ENCODE measurements at regions not wholly inside any gene's neighbourhood (a gene's known extent, or its start where the extent isn't known, plus 50 kb on each side); places are given as distances from the start of the nearest gene placed in this dataset.

DNA sequence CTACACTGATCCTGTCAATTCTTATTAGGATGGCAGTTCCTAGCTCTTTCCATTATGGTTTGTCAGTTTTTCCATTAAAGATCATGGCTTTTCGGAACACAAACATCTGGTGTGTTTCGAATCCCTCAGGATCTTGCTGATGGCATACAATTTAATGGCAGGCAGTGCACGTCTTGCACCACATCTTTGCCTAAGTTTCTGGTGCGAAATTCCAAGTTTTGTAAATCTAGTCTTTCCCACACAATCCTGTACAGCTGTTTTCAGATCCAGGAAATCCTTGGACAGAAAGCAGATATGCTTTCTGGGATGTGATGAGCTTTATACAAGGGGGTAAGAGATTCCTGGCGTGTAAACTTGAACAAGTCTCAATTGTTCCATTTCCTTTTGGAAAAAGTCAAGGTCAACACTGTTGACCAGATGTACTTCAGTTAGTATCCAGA is 224.3 kb upstream of the PHYHIPL start:
- TF ChIP-seq, protein P1, sequence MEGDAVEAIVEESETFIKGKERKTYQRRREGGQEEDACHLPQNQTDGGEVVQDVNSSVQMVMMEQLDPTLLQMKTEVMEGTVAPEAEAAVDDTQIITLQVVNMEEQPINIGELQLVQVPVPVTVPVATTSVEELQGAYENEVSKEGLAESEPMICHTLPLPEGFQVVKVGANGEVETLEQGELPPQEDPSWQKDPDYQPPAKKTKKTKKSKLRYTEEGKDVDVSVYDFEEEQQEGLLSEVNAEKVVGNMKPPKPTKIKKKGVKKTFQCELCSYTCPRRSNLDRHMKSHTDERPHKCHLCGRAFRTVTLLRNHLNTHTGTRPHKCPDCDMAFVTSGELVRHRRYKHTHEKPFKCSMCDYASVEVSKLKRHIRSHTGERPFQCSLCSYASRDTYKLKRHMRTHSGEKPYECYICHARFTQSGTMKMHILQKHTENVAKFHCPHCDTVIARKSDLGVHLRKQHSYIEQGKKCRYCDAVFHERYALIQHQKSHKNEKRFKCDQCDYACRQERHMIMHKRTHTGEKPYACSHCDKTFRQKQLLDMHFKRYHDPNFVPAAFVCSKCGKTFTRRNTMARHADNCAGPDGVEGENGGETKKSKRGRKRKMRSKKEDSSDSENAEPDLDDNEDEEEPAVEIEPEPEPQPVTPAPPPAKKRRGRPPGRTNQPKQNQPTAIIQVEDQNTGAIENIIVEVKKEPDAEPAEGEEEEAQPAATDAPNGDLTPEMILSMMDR (IDR thresholded peaks at IDR 0.05), result no peak
- TF ChIP-seq, protein P2, sequence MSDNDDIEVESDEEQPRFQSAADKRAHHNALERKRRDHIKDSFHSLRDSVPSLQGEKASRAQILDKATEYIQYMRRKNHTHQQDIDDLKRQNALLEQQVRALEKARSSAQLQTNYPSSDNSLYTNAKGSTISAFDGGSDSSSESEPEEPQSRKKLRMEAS (CRISPR knock-in tag; IDR thresholded peaks at IDR 0.05), result no peak
- TF ChIP-seq, protein P3, sequence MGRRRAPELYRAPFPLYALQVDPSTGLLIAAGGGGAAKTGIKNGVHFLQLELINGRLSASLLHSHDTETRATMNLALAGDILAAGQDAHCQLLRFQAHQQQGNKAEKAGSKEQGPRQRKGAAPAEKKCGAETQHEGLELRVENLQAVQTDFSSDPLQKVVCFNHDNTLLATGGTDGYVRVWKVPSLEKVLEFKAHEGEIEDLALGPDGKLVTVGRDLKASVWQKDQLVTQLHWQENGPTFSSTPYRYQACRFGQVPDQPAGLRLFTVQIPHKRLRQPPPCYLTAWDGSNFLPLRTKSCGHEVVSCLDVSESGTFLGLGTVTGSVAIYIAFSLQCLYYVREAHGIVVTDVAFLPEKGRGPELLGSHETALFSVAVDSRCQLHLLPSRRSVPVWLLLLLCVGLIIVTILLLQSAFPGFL (CRISPR knock-in tag; IDR thresholded peaks at IDR 0.05; ENCODE audit: borderline replicate concordance), result no peak
- TF ChIP-seq NR2C2 (CRISPR knock-in tag; IDR thresholded peaks at IDR 0.05) (no peak), TEAD4 (CRISPR knock-in tag; IDR thresholded peaks at IDR 0.05) (no peak), TEAD1 (CRISPR knock-in tag; IDR thresholded peaks at IDR 0.05) (no peak), NFATC4 (CRISPR knock-in tag; IDR thresholded peaks at IDR 0.05) (no peak), NFE2L1 (CRISPR knock-in tag; IDR thresholded peaks at IDR 0.05) (no peak), CREM (CRISPR knock-in tag; IDR thresholded peaks at IDR 0.05) (no peak), ESRRA (CRISPR knock-in tag; IDR thresholded peaks at IDR 0.05; ENCODE audit: borderline replicate concordance) (no peak), ZNF138 (CRISPR knock-in tag; conservative IDR thresholded peaks at IDR 0.05) (no peak)
- TF ChIP-seq, protein P4, sequence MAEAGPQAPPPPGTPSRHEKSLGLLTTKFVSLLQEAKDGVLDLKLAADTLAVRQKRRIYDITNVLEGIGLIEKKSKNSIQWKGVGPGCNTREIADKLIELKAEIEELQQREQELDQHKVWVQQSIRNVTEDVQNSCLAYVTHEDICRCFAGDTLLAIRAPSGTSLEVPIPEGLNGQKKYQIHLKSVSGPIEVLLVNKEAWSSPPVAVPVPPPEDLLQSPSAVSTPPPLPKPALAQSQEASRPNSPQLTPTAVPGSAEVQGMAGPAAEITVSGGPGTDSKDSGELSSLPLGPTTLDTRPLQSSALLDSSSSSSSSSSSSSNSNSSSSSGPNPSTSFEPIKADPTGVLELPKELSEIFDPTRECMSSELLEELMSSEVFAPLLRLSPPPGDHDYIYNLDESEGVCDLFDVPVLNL (CRISPR knock-in tag; IDR thresholded peaks at IDR 0.05; ENCODE audit: borderline replicate concordance, low read depth), result no peak
- TF ChIP-seq, protein P5, sequence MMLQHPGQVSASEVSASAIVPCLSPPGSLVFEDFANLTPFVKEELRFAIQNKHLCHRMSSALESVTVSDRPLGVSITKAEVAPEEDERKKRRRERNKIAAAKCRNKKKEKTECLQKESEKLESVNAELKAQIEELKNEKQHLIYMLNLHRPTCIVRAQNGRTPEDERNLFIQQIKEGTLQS (CRISPR knock-in tag; conservative IDR thresholded peaks at IDR 0.05), result no peak
